Gastroesophageal sphincter (tissue), 4 donors: ENCODE measurements at regions not wholly inside any gene's neighbourhood (a gene's known extent, or its start where the extent isn't known, plus 50 kb on each side); places are given as distances from the start of the nearest gene placed in this dataset.

ENCODE experiments used
- ATAC-seq: fragments of 150-250 bp; one replicate; pipeline ENCODE4 v1.9.1; 2016; ENCODE audit warnings: mild to moderate bottlenecking, moderate library complexity
- H3K27ac ChIP-seq, 4 donors: fragments of 200-600 bp; sonication (generic) in 3 of 4; 1 replicate in 3 of 4; 2 replicates in 1 of 4; pipeline ENCODE4 v1.5.1; 2016 to 2019
- H3K27me3 ChIP-seq: fragments of 200-600 bp; sonication (generic); one replicate; pipeline ENCODE4 v1.5.1; 2019
- H3K36me3 ChIP-seq, 2 donors: fragments of 200-600 bp; sonication (generic); one replicate each; pipeline ENCODE4 v1.5.1; 2019; ENCODE audit warnings: control low read depth in 1 of 2
- H3K4me1 ChIP-seq, 3 donors: fragments of 200-600 bp; sonication (generic); 1 replicate in 2 of 3; 2 replicates in 1 of 3; pipeline ENCODE4 v1.5.1; 2016 to 2019; ENCODE audit warnings: control low read depth in 2 of 3
- H3K4me3 ChIP-seq, 2 donors: fragments of 200-600 bp; sonication (generic); one replicate each; pipeline ENCODE4 v1.5.1; 2019; ENCODE audit warnings: mild to moderate bottlenecking in 1 of 2, moderate library complexity in 1 of 2
- H3K9me3 ChIP-seq, 3 donors: fragments of 200-600 bp; sonication (generic); one replicate each; pipeline ENCODE4 v1.5.1; 2017 to 2019; ENCODE audit warnings: control low read depth in 2 of 3
- CTCF ChIP-seq, 4 experiments: fragments of 200-600 bp in 2 of 4; fragments of 450-650 bp in 2 of 4; sonication (generic) in 1 of 4; IDR thresholded peaks; one replicate each; pipeline ENCODE4 v1.5.1; 2017 to 2019; ENCODE audit warnings: antibody characterized with exemption in 4 of 4, mild to moderate bottlenecking in 2 of 4, moderate library complexity in 2 of 4
- EP300 ChIP-seq: sonication (generic); formaldehyde crosslinking; IDR thresholded peaks from one replicate; pipeline ENCODE4 v1.6.1; 2017; ENCODE audit warnings: antibody characterized with exemption, mild to moderate bottlenecking
- POLR2A ChIP-seq, 2 donors: fragments of 450-650 bp; IDR thresholded peaks; one replicate each; pipeline ENCODE4 v1.6.1; 2017; ENCODE audit warnings: antibody characterized with exemption in 2 of 2, mild to moderate bottlenecking in 2 of 2, moderate library complexity in 1 of 2
- POLR2AphosphoS5 ChIP-seq: sonication (generic); formaldehyde crosslinking; IDR thresholded peaks from one replicate; pipeline ENCODE4 v1.6.1; 2017; ENCODE audit warnings: antibody characterized with exemption
- WGBS, 2 donors: methylation state at CpG; one replicate each; pipeline ENCODE4 v1.1.5; 2018; ENCODE audit warnings: low coverage in 1 of 2; 5-methylcytosine and 5-hydroxymethylcytosine counted together

GRCh38 chr10:60444494-60445064 lies 54.9 kb upstream of the ANK3 start:
- ATAC-seq, result no peak
- 67 to 71% methylated on average over 1 of the region's 1 CpG for WGBS, 2 donors
- Histone ChIP-seq H3K27me3 (no peaks in the 10 kb centered on the region), H3K9me3 (no peaks in the 10 kb centered on the region), H3K27ac (no peak overlapping the region), H3K36me3 (no peaks in the 10 kb centered on the region), H3K4me1 (peaks cover 0 to 18% (median 0%) of the 10 kb centered on the region in 3 donors), H3K4me3 (no peak overlapping the region)
- TF ChIP-seq POLR2A (IDR thresholded peaks at IDR 0.05) (no peak), CTCF (IDR thresholded peaks at IDR 0.05) (peak; percentile 21 to 62 (median 48))

GRCh38 chr10:60443346-60443745 lies 53.7 kb upstream of the ANK3 start:
- H3K27ac ChIP-seq, result no peak overlapping the region
- no peaks in the 10 kb centered on the region for H3K9me3 ChIP-seq
- no peak for ATAC-seq
- 59 to 61% methylated on average over 3 of the region's 3 CpGs for WGBS, 2 donors
- no peaks in the 10 kb centered on the region for H3K36me3 ChIP-seq
- no peaks in the 10 kb centered on the region for H3K27me3 ChIP-seq
- peaks cover 0 to 18% (median 0%) of the 10 kb centered on the region in 3 donors for H3K4me1 ChIP-seq
- TF ChIP-seq EP300 (no peak), POLR2AphosphoS5 (no peak), POLR2A (IDR thresholded peaks at IDR 0.05) (no peak), CTCF (IDR thresholded peaks at IDR 0.05) (no peak)
- H3K4me3 ChIP-seq, result no peak overlapping the region

GRCh38 chr10:60441515-60441914 lies 51.8 kb upstream of the ANK3 start:
- TF ChIP-seq CTCF (IDR thresholded peaks at IDR 0.05) (peak in 2 of 4 experiments; percentile 3 to 14), EP300 (no peak)

GRCh38 chr10:60439641-60440040 lies 50.0 kb upstream of the ANK3 start:
- 80 to 90% methylated on average over 2 of the region's 2 CpGs for WGBS, 2 donors
- Histone ChIP-seq H3K9me3 (no peaks in the 10 kb centered on the region), H3K27ac (no peak overlapping the region), H3K36me3 (no peaks in the 10 kb centered on the region), H3K4me1 (no peaks in the 10 kb centered on the region), H3K4me3 (no peak overlapping the region), H3K27me3 (no peaks in the 10 kb centered on the region)
- ATAC-seq, result no peak
- TF ChIP-seq POLR2A (IDR thresholded peaks at IDR 0.05) (no peak), CTCF (IDR thresholded peaks at IDR 0.05) (no peak), POLR2AphosphoS5 (no peak), EP300 (no peak)

More at GRCh38 chr10:60441515-60441914, 51.8 kb upstream of the ANK3 start:
- Histone ChIP-seq H3K36me3 (no peaks in the 10 kb centered on the region), H3K4me3 (no peak overlapping the region), H3K27ac (no peak overlapping the region), H3K9me3 (no peaks in the 10 kb centered on the region), H3K27me3 (no peaks in the 10 kb centered on the region), H3K4me1 (peaks cover 0 to 14% (median 0%) of the 10 kb centered on the region in 3 donors)
- 33 to 50% methylated on average over 1 of the region's 1 CpG for WGBS, 2 donors
- no peak for ATAC-seq
